BJ (cell line): ENCODE measurements at regions not wholly inside any gene's neighbourhood (a gene's known extent, or its start where the extent isn't known, plus 50 kb on each side); places are given as distances from the start of the nearest gene placed in this dataset.

Source experiments
- CTCF ChIA-PET: fragments of 350-600 bp; formaldehyde crosslinking; extraction: SDS; loops from one replicate; lab custom pipeline; 2021; ENCODE audit warnings: antibody characterized with exemption, inconsistent platforms; lab: Yijun Ruan, JAX
- POLR2A ChIA-PET: fragments of 300-600 bp; sonication (Branson Sonifier 250); formaldehyde crosslinking; extraction: SDS; loops from one replicate; lab custom pipeline; 2021; ENCODE audit warnings: antibody characterized with exemption; lab: Charles Lee
- DNase-seq: peaks from one replicate; pipeline ENCODE4 v3.0.0-alpha.2; 2011; ENCODE audit warnings: low read depth
- H3K27me3 ChIP-seq: 2 replicates; pipeline ENCODE4 v1.6.0; 2011; ENCODE audit warnings: low read length; ENCODE audit not compliant: control insufficient read depth, insufficient read depth
- H3K36me3 ChIP-seq: 2 replicates; pipeline ENCODE4 v1.5.1; 2011; ENCODE audit warnings: low read length; ENCODE audit not compliant: control insufficient read depth, insufficient read depth
- H3K4me3 ChIP-seq: 2 replicates; pipeline ENCODE4 v1.5.1; 2011; ENCODE audit warnings: low read depth, mild to moderate bottlenecking, control low read depth, low read length
- CTCF ChIP-seq: IDR thresholded peaks from 2 replicates; pipeline ENCODE4 v1.5.1; 2011; ENCODE audit warnings: low read depth, mild to moderate bottlenecking, control low read depth, inconsistent platforms, low read length, moderate library complexity; ENCODE audit not compliant: insufficient read depth

- no peak for TF ChIP-seq CTCF
- Histone ChIP-seq H3K4me3 (no peak overlapping the region), H3K27me3 (no peaks in the 10 kb centered on the region), H3K36me3 (no peaks in the 10 kb centered on the region)
- DNase-seq = peak; percentile 39
- ChIA-PET POLR2A (no interaction called here), CTCF (no interaction called here)
Observed at GRCh38 chr6:14851281-14851680, 394.6 kb upstream of the JARID2 start.

- TF ChIP-seq CTCF = no peak
- POLR2A ChIA-PET = no interaction called here
- CTCF ChIA-PET = no interaction called here
Observed at GRCh38 chr6:14852375-14852774, 393.5 kb upstream of the JARID2 start.

GRCh38 chr6:14856177-14856576 lies 389.7 kb upstream of the JARID2 start:
- TF ChIP-seq CTCF = no peak
- ChIA-PET CTCF (no interaction called here), POLR2A (no interaction called here)
- Histone ChIP-seq H3K36me3 (no peaks in the 10 kb centered on the region), H3K27me3 (no peaks in the 10 kb centered on the region), H3K4me3 (no peak overlapping the region)
- no peak for DNase-seq

More at GRCh38 chr6:14852375-14852774, 393.5 kb upstream of the JARID2 start:
- no peaks in the 10 kb centered on the region for H3K36me3 ChIP-seq
- H3K4me3 ChIP-seq = no peak overlapping the region
- H3K27me3 ChIP-seq = no peaks in the 10 kb centered on the region
- no peak for DNase-seq

DNA sequence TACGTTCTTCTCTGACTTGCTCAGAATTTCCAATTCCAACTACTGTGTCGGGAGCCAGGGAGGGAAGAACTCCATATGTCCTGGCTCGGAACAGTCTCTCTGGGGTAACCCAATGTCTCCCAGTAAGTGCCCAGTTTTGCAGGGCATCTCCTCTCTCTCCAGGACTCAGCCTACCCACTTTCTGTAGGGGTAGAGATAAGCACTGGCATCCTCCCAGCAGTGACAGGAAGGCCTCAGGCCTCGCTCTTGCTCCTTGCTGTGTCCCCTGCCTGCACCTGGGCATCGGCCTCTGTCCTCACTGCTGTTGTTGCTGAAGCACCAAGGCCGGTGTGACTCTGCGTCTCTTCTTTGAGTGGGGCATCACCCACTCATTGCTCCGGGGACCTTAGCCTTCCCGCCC lies 388.9 kb upstream of the JARID2 start:
- Histone ChIP-seq H3K36me3 (no peaks in the 10 kb centered on the region), H3K4me3 (no peak overlapping the region), H3K27me3 (no peaks in the 10 kb centered on the region)
- POLR2A ChIA-PET = no interaction called here
- CTCF ChIA-PET = no interaction called here
- no peak for TF ChIP-seq CTCF
- no peak for DNase-seq

DNA sequence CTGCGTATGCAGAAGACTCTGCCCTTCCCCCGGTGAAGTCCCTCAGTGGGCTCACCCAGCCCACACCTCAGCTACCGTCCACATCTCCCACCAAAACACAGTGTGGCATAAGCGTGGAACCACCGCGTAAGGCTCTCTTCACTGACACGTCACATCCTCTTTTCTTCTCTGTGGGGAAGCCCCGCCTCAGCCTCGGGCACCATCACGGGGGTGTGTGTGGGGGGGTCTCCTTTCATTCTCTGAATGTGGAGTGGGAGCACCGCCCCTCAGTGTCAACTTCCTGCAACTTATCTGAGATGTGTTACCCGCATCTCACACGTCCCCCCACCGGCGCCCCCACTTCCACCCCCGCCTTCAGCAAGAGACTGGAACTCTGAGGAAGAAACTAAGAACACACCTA lies 388.4 kb upstream of the JARID2 start:
- POLR2A ChIA-PET = no interaction called here
- no peak for DNase-seq
- no peak for TF ChIP-seq CTCF
- H3K36me3 ChIP-seq = no peaks in the 10 kb centered on the region
- H3K27me3 ChIP-seq = no peaks in the 10 kb centered on the region
- H3K4me3 ChIP-seq = no peak overlapping the region
- CTCF ChIA-PET = no interaction called here
